ENCODE measurements at regions not wholly inside any gene's neighbourhood (a gene's known extent, or its start where the extent isn't known, plus 50 kb on each side); places are given as distances from the start of the nearest gene placed in this dataset.

DNA sequence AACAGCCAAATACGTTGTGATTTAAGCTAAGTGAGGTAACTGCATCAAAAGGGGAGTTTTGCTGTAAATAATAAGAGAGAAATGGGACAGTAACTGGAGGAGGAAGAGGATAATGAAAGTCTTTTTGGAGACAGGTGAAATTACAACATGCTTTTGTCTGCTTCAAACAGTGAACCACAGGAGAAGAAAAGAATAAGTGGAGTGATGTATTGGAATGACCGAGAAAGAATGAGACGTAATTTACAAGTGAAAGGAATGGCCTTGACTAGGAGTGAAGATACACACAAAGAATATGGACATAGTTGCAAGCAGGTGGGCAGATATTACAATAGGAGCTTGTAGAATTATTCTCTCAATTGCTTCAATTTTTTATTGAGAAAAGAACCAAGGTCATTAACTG lies 550.8 kb downstream of the DIPK2A start:
- TF ChIP-seq, protein P1, sequence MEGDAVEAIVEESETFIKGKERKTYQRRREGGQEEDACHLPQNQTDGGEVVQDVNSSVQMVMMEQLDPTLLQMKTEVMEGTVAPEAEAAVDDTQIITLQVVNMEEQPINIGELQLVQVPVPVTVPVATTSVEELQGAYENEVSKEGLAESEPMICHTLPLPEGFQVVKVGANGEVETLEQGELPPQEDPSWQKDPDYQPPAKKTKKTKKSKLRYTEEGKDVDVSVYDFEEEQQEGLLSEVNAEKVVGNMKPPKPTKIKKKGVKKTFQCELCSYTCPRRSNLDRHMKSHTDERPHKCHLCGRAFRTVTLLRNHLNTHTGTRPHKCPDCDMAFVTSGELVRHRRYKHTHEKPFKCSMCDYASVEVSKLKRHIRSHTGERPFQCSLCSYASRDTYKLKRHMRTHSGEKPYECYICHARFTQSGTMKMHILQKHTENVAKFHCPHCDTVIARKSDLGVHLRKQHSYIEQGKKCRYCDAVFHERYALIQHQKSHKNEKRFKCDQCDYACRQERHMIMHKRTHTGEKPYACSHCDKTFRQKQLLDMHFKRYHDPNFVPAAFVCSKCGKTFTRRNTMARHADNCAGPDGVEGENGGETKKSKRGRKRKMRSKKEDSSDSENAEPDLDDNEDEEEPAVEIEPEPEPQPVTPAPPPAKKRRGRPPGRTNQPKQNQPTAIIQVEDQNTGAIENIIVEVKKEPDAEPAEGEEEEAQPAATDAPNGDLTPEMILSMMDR (IDR thresholded peaks at IDR 0.05; ENCODE audit: low read depth, low read length, poor library complexity, severe bottlenecking), result no peak
- no peak for TF ChIP-seq EZH2phosphoT487 (IDR thresholded peaks at IDR 0.05; ENCODE audit: borderline replicate concordance, low read length)

Data from DOHH2 (cell line).